ENCODE measurements at regions not wholly inside any gene's neighbourhood (a gene's known extent, or its start where the extent isn't known, plus 50 kb on each side); places are given as distances from the start of the nearest gene placed in this dataset.
A peak's percentile ranks its signal among the peaks of the same experiment; 100 is the strongest.

- H2AFZ ChIP-seq (ENCODE audit: low read depth, low read length), result no peak overlapping the region
- DNase-seq (ENCODE audit: low read depth) (no peak), FAIRE-seq (no peak)
- H3K9me3 Mint-ChIP-seq (ENCODE audit: unreplicated experiment), result no peaks in the 10 kb centered on the region
- no peaks in the 10 kb centered on the region for H3K36me3 ChIP-seq (ENCODE audit: insufficient read depth, low read length)
- H3K79me2 ChIP-seq (ENCODE audit: insufficient read depth, low read length), result no peaks in the 10 kb centered on the region
- no peak overlapping the region for H3K4me3 ChIP-seq (ENCODE audit: insufficient read depth, low read depth, low read length)
- no peaks in the 10 kb centered on the region for H4K20me1 ChIP-seq (ENCODE audit: insufficient read depth, low read length)
- no peaks in the 10 kb centered on the region for H3K9me3 ChIP-seq (ENCODE audit: insufficient read depth, low read depth, low read length)
- H3K9ac ChIP-seq (ENCODE audit: low read length), result no peak overlapping the region
- no peak overlapping the region for H3K27ac ChIP-seq (ENCODE audit: low read depth, low read length)
- no peak overlapping the region for H3K4me2 ChIP-seq (ENCODE audit: low read length)
- no peak for TF ChIP-seq EZH2 (IDR thresholded peaks at IDR 0.05; ENCODE audit: insufficient read depth, low read length)
- no peak for TF ChIP-seq CTCF (IDR thresholded peaks at IDR 0.05; ENCODE audit: insufficient read depth, low read depth, low read length)
- no peak overlapping the region for H3K27ac Mint-ChIP-seq (ENCODE audit: unreplicated experiment)
- no peaks in the 10 kb centered on the region for H3K27me3 Mint-ChIP-seq (ENCODE audit: low read depth, unreplicated experiment)
- no peaks in the 10 kb centered on the region for H3K4me1 ChIP-seq (ENCODE audit: insufficient read depth, low read length)
- no peaks in the 10 kb centered on the region for H3K4me1 Mint-ChIP-seq (ENCODE audit: low read depth, unreplicated experiment)
- no peak overlapping the region for H3K4me3 Mint-ChIP-seq (ENCODE audit: unreplicated experiment)
- H3K36me3 Mint-ChIP-seq (ENCODE audit: low read depth, unreplicated experiment), result no peaks in the 10 kb centered on the region
- H3K27me3 ChIP-seq (ENCODE audit: insufficient read depth, low read length), result no peaks in the 10 kb centered on the region
Measured at GRCh38 chr4:135497563-135498152, 1296.1 kb upstream of the PABPC4L start.

GRCh38 chr4:135492439-135492838 is 1290.8 kb upstream of the PABPC4L start:
- no peak overlapping the region for H3K9ac ChIP-seq (ENCODE audit: low read length)
- Mint-ChIP-seq H3K27me3 (ENCODE audit: low read depth, unreplicated experiment) (no peaks in the 10 kb centered on the region), H3K4me1 (ENCODE audit: low read depth, unreplicated experiment) (no peaks in the 10 kb centered on the region), H3K27ac (ENCODE audit: unreplicated experiment) (no peak overlapping the region), H3K9me3 (ENCODE audit: unreplicated experiment) (no peaks in the 10 kb centered on the region), H3K4me3 (ENCODE audit: unreplicated experiment) (no peak overlapping the region), H3K36me3 (ENCODE audit: low read depth, unreplicated experiment) (no peaks in the 10 kb centered on the region)
- DNase-seq (ENCODE audit: low read depth) (no peak), FAIRE-seq (no peak)
- H3K4me3 ChIP-seq (ENCODE audit: insufficient read depth, low read depth, low read length), result no peak overlapping the region
- H3K4me1 ChIP-seq (ENCODE audit: insufficient read depth, low read length), result no peaks in the 10 kb centered on the region
- no peaks in the 10 kb centered on the region for H4K20me1 ChIP-seq (ENCODE audit: insufficient read depth, low read length)
- H3K27ac ChIP-seq (ENCODE audit: low read depth, low read length), result no peak overlapping the region
- H3K79me2 ChIP-seq (ENCODE audit: insufficient read depth, low read length), result no peaks in the 10 kb centered on the region
- TF ChIP-seq CTCF (IDR thresholded peaks at IDR 0.05; ENCODE audit: insufficient read depth, low read depth, low read length) (no peak), EZH2 (IDR thresholded peaks at IDR 0.05; ENCODE audit: insufficient read depth, low read length) (no peak)
- H3K4me2 ChIP-seq (ENCODE audit: low read length), result no peak overlapping the region
- H3K27me3 ChIP-seq (ENCODE audit: insufficient read depth, low read length), result no peaks in the 10 kb centered on the region
- no peak overlapping the region for H2AFZ ChIP-seq (ENCODE audit: low read depth, low read length)
- no peaks in the 10 kb centered on the region for H3K9me3 ChIP-seq (ENCODE audit: insufficient read depth, low read depth, low read length)
- no peaks in the 10 kb centered on the region for H3K36me3 ChIP-seq (ENCODE audit: insufficient read depth, low read length)

- TF ChIP-seq CTCF (IDR thresholded peaks at IDR 0.05; ENCODE audit: insufficient read depth, low read depth, low read length) (no peak), EZH2 (IDR thresholded peaks at IDR 0.05; ENCODE audit: insufficient read depth, low read length) (no peak)
Measured at GRCh38 chr4:135485371-135485770, 1283.8 kb upstream of the PABPC4L start.

More at GRCh38 chr4:135485371-135485770, 1283.8 kb upstream of the PABPC4L start:
- Mint-ChIP-seq H3K27ac (ENCODE audit: unreplicated experiment) (no peak overlapping the region), H3K9me3 (ENCODE audit: unreplicated experiment) (no peaks in the 10 kb centered on the region), H3K36me3 (ENCODE audit: low read depth, unreplicated experiment) (no peaks in the 10 kb centered on the region), H3K27me3 (ENCODE audit: low read depth, unreplicated experiment) (no peaks in the 10 kb centered on the region), H3K4me1 (ENCODE audit: low read depth, unreplicated experiment) (no peaks in the 10 kb centered on the region), H3K4me3 (ENCODE audit: unreplicated experiment) (no peak overlapping the region)
- Histone ChIP-seq H4K20me1 (ENCODE audit: insufficient read depth, low read length) (no peaks in the 10 kb centered on the region), H3K9ac (ENCODE audit: low read length) (no peak overlapping the region), H3K36me3 (ENCODE audit: insufficient read depth, low read length) (no peaks in the 10 kb centered on the region), H3K4me3 (ENCODE audit: insufficient read depth, low read depth, low read length) (no peak overlapping the region), H3K27me3 (ENCODE audit: insufficient read depth, low read length) (no peaks in the 10 kb centered on the region), H3K4me1 (ENCODE audit: insufficient read depth, low read length) (no peaks in the 10 kb centered on the region), H3K79me2 (ENCODE audit: insufficient read depth, low read length) (no peaks in the 10 kb centered on the region), H3K27ac (ENCODE audit: low read depth, low read length) (no peak overlapping the region), H3K4me2 (ENCODE audit: low read length) (no peak overlapping the region), H3K9me3 (ENCODE audit: insufficient read depth, low read depth, low read length) (no peaks in the 10 kb centered on the region), H2AFZ (ENCODE audit: low read depth, low read length) (no peak overlapping the region)
- DNase-seq (ENCODE audit: low read depth) (peak; percentile 49), FAIRE-seq (no peak)

Data from astrocyte (in vitro differentiated cells and primary cell).